HL-60 (cell line): ENCODE measurements at regions not wholly inside any gene's neighbourhood (a gene's known extent, or its start where the extent isn't known, plus 50 kb on each side); places are given as distances from the start of the nearest gene placed in this dataset.

Experiments used
- CTCF ChIP-seq: IDR thresholded peaks from one replicate; pipeline ENCODE4 v1.5.1; 2011; ENCODE audit warnings: low read length, control low read depth, inconsistent platforms; ENCODE audit not compliant: insufficient read depth
- POLR2AphosphoS5 ChIP-seq: IDR thresholded peaks from 2 replicates; pipeline ENCODE4 v1.6.1; 2012; ENCODE audit warnings: low read depth

- TF ChIP-seq CTCF, result no peak
- no peak for TF ChIP-seq POLR2AphosphoS5
Measured at GRCh38 chr7:106374437-106374836, 89.7 kb upstream of the NAMPT start.
